Activated CD4-positive, alpha-beta T cell treated with anti-CD3 and anti-CD28 coated beads, Interleukin-2, amount 50 U/mL, for 16 hours (primary cell): ENCODE measurements at regions not wholly inside any gene's neighbourhood (a gene's known extent, or its start where the extent isn't known, plus 50 kb on each side); places are given as distances from the start of the nearest gene placed in this dataset.

Experiments
- DNase-seq: peaks from one replicate; pipeline ENCODE4 v3.0.0-alpha.2; 2020

DNA sequence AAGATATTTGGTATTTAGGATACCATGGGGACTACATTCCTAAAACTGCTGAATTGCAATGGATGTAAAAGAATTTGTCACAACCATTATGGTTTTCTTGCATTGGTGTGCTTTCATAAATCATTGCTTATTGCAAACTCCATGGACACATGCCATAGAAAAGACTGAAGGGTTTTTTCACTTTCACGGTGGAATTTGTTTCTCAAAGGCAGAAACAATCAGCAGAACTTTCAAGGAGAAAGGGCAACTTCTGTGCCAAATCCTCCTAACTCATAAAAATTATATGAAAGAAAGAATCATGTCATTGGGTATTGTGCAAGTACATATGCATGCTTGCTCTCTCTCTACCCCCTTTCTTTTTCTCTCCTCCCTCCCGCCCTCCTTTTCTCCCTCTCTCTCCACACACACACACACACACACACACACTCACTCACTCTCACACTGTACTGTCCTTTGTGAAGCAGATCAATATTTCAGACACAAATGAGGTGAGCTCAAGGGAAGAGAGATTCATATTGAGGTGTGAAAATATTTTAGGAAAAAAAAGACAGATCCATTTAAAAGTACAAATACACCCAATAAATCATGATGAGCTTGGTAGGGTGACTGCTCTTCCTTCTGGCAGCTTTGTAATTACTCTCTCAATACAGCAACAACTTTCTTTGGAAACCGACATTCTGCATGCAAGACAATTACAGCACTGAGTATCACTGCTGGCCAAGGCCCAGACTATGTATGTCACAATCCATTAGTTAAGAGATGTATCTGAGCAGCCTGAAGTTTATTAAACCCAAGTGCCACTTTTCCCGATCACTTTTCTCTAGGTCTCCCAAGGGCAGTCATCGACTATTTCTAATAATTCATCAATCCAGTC is 492.6 kb downstream of the TUSC7 start:
- DNase-seq: no peak

- no peak for DNase-seq
Measured at GRCh38 chr3:117217355-117217754, 507.8 kb downstream of the TUSC7 start.

- DNase-seq: no peak
Measured at GRCh38 chr3:117217760-117218316, 508.3 kb downstream of the TUSC7 start.

GRCh38 chr3:117218641-117219048 is 509.1 kb downstream of the TUSC7 start:
- DNase-seq: no peak

GRCh38 chr3:117219296-117219695 is 509.7 kb downstream of the TUSC7 start:
- no peak for DNase-seq

DNA sequence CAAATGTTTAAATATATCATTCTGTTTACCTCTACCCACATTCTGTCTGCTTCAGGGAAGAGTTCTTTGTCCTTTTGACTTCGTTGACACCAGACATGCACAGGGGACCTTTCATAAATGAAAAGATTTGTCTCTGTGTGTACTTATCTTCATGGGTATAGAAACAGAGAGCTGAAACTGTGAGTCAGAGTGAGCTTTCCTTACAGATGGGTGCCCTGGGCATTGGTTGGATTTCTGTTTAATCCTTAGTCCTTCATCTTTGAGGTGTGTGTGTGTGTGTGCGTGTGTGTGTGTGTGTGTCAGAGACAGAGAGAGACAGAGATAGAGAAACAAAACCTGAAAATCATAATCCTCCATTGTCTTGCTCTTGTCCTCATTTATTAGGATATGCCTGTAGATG is 517.4 kb downstream of the TUSC7 start:
- DNase-seq: no peak

DNA sequence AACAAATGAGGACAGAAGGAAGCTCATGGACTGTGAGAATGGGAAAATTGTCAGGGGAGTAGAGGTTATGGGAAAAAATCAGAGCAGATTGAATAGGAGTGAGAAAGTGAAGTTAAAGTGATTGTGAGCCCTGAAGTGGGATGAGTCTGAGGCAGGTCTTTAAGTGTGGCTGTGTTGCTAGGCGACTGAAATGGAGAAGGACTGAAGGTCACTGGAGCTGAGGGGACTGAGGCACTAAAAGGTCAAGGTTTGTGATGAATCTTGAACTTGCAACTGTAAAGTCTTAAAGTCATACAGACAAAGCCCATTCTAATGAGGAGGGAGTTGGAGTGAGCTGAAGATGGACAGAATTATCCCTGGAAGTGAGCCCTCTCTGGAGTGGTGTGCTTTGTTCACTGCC is 518.9 kb downstream of the TUSC7 start:
- DNase-seq: no peak

DNA sequence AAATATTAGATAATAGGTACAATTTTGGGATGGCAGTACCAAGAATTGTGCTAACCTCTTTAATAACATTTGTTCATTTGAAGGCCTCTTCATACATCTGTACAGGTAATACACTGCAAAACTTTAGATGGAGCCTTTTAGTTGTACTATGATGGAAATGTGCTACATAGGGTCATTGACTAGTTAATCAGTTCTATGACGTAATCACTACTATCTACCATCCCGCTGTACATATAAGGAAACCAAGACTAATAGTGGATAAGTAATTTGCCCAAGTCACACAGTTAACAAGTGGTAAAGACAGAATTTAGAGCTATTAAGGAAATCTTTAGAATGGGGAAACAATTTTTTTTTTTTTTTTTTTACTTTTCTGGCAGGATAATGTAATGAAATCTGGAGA is 521.3 kb downstream of the TUSC7 start:
- no peak for DNase-seq

GRCh38 chr3:117234331-117234730 is 524.8 kb downstream of the TUSC7 start:
- no peak for DNase-seq

- no peak for DNase-seq
Measured at GRCh38 chr3:117235304-117235703, 525.7 kb downstream of the TUSC7 start.

GRCh38 chr3:117238806-117239205 is 529.2 kb downstream of the TUSC7 start:
- DNase-seq: no peak

GRCh38 chr3:117243657-117244056 is 534.1 kb downstream of the TUSC7 start:
- no peak for DNase-seq

GRCh38 chr3:117246771-117247555 is 537.4 kb downstream of the TUSC7 start:
- no peak for DNase-seq

GRCh38 chr3:117248153-117248552 is 538.6 kb downstream of the TUSC7 start:
- DNase-seq: no peak

DNA sequence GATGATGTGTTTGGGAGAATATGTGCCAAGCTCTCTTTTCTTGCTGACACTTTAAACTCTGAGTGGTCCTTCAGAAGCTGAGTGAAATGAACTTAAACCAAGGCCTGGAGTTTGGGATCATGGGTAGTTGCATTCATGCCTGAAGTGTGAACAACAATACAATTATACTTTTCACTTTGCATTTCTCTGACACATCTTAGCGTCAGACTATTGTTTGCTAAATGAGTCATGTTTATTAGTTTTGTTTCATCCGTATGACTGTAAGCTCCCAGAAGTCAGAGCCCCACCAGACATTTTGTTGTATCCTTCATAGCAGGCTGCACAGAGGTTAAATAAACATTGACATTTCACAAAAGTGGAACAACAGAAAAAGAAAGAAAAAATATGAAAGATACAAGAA is 542.6 kb downstream of the TUSC7 start:
- no peak for DNase-seq

- no peak for DNase-seq
Measured at GRCh38 chr3:117252651-117253050, 543.1 kb downstream of the TUSC7 start.

- DNase-seq: no peak
Measured at GRCh38 chr3:117253636-117254035, 544.1 kb downstream of the TUSC7 start.

GRCh38 chr3:117254985-117255384 is 545.4 kb downstream of the TUSC7 start:
- DNase-seq: no peak

DNA sequence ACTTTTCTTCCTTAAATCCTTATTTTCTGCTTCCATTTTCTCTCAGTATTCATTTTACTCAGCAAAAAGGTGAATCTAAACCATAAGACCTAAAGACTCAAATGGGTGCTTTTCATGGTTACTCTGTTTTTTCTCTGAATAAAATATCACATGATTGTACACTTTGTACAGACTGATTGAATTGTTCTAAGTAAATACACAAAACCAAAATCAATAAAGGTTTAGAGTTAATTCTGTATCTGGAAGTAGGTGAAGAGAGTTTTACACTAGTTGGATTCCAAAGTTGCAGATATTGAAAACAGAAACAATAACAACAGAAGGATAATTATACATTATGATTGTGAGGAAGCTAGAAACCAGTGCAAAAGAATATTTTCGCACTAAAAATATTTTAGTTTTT is 546.2 kb downstream of the TUSC7 start:
- DNase-seq: no peak

DNA sequence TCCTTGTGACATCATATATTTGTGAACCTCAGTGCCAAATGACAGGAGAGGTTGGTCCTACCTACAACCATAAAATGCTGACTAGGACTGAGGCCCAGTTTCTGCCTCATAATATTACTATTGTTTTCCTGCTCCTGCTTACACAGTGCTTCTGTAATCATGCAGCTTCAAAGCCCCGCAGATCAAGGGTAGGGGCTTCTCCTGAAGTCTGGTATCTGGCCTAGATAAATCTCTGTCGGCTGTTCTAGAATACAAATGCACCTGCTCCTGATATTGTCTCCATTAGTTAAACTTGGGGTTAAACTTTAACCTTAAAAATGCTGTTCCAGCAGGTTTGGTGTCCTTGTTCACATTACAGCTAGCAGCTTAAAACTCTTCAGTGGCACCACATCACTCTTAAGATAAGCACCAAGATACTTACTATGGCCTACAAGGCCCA is 552.4 kb downstream of the TUSC7 start:
- no peak for DNase-seq

DNA sequence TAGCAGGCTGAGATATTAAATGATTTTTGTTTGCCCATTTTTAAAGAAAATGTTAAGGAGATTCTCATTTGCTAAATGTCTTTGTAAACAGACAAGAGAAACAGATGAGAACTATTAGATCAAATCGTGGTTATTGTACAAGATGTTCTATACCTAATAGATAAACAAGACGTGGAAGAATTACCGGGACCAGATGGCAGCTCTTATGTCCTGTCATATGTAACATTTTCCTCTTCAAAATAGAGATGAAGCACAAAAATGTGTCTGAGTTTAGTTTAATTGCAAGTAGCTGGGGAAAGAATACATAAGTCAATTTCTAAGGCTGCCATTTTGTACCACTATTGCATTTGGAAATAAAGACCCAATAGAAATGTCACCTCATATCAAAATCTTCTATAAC is 553.7 kb downstream of the TUSC7 start:
- no peak for DNase-seq

- DNase-seq: no peak
Measured at GRCh38 chr3:117263745-117264144, 554.2 kb downstream of the TUSC7 start.

DNA sequence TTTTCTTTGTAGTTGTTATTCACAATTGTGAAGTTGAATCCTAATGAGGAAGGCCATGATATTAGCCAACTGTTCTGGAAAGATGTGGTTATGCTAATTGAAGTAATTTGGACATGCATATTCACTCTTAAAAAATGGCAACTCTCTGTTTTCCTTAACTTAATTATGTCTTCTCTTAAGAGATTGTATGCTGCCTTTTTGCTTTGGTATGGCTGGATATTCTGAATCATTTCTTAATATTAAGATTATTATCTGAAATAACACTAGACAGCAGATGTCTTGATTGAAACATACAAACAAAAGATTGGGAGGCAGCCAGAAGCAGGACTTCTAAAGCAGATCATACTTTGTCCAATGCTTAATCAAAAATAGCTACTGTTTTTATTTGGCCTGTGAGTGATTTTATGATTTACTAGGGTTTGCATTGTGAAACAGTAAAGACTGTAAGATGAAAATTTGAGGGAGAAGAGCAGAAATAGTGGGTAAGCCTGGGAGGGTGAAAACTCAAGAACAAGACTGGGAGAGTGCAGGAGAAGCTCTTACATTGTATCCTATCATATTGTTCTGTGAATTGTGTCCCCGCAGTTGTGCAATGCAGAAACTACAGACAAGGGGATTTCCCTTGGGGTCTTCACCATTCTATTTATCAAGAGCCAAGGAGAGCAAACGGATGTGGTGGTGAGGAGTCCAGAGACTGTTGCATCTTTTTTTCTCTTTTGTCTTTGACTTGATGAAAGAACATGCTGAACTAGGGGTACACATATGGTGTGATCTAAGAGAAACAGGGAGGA is 554.8 kb downstream of the TUSC7 start:
- no peak for DNase-seq
